H1 (cell line): ENCODE measurements at regions not wholly inside any gene's neighbourhood (a gene's known extent, or its start where the extent isn't known, plus 50 kb on each side); places are given as distances from the start of the nearest gene placed in this dataset.
"Not testable (repeated sequence)": the region's sequence is repeated elsewhere in the genome, so short reads cannot be mapped to it uniquely, and the experiment has no call there.

ENCODE experiments used
- CTCF ChIA-PET: fragments of 300-600 bp; sonication (Branson Sonifier 250); formaldehyde crosslinking; loops from one replicate; lab custom pipeline; 2021; ENCODE audit not compliant: partially characterized antibody; lab: Charles Lee
- POLR2A ChIA-PET: fragments of 300-600 bp; sonication (Branson Sonifier 250); formaldehyde crosslinking; loops from one replicate; lab custom pipeline; 2021; ENCODE audit warnings: inconsistent platforms; ENCODE audit not compliant: partially characterized antibody; lab: Charles Lee
- DNase-seq, 2 experiments: peaks; one replicate each; pipeline versions ENCODE4 v3.0.0 to v3.0.0-alpha.2; 2010 to 2022; ENCODE audit warnings: low spot score in 2 of 2, low read depth in 1 of 2, mixed read lengths in 1 of 2
- FAIRE-seq: peaks from 2 replicates; lab custom pipeline; 2011; peaks lifted over from hg19 to GRCh38; lab: Jason Lieb, UNC
- H2AFZ ChIP-seq: 2 replicates; pipeline ENCODE4 v1.8.1; 2012; ENCODE audit warnings: low read length, inconsistent platforms
- H2AK5ac ChIP-seq: 2 replicates; pipeline ENCODE4 v1.6.1; 2013; ENCODE audit warnings: low read depth, low read length
- H2BK120ac ChIP-seq: replicated peaks from 2 replicates; pipeline ENCODE3; 2013; ENCODE audit warnings: low read depth, low read length, inconsistent platforms
- H2BK12ac ChIP-seq: 2 replicates; pipeline ENCODE4 v1.6.1; 2013; ENCODE audit warnings: low read depth, low read length
- H2BK15ac ChIP-seq: 2 replicates; pipeline ENCODE4 v1.6.1; 2013; ENCODE audit warnings: low read length
- H2BK20ac ChIP-seq: 2 replicates; pipeline ENCODE4 v1.6.1; 2013; ENCODE audit warnings: low read length
- H2BK5ac ChIP-seq: 2 replicates; pipeline ENCODE4 v1.6.1; 2013; ENCODE audit warnings: low read depth, low read length
- H3K14ac ChIP-seq: 2 replicates; pipeline ENCODE4 v1.6.1; 2013; ENCODE audit warnings: inconsistent platforms; ENCODE audit not compliant: insufficient read length
- H3K18ac ChIP-seq: 2 replicates; pipeline ENCODE4 v1.6.1; 2013; ENCODE audit warnings: low read length; ENCODE audit errors: extremely low read depth
- H3K23ac ChIP-seq: 2 replicates; pipeline ENCODE4 v1.6.1; 2013; ENCODE audit warnings: inconsistent platforms; ENCODE audit not compliant: insufficient read length
- H3K23me2 ChIP-seq: 2 replicates; pipeline ENCODE4 v1.6.1; 2013; ENCODE audit warnings: low read depth, low read length
- H3K27ac ChIP-seq: 2 replicates; pipeline ENCODE4 v1.6.1; 2011; ENCODE audit warnings: low read depth, low read length, inconsistent platforms
- H3K27me3 ChIP-seq, 4 experiments: replicated peaks in 1 of 4; 1 replicate in 1 of 4; 2 replicates in 3 of 4; pipeline versions ENCODE4 v1.6.1 to v1.8.1; 2011 to 2013; ENCODE audit warnings: low read length in 3 of 4, mild to moderate bottlenecking in 3 of 4, inconsistent platforms in 2 of 4, mixed read lengths in 2 of 4, moderate library complexity in 1 of 4; ENCODE audit not compliant: control insufficient read depth in 3 of 4, insufficient read depth in 3 of 4; ENCODE audit errors: extremely low read depth in 1 of 4
- H3K36me3 ChIP-seq, 4 experiments: 2 replicates each; pipeline versions ENCODE4 v1.6.1 to v1.8.1; 2011 to 2013; ENCODE audit warnings: mild to moderate bottlenecking in 4 of 4, low read length in 3 of 4, moderate library complexity in 2 of 4, control low read depth in 1 of 4, inconsistent platforms in 1 of 4; ENCODE audit not compliant: insufficient read depth in 4 of 4, control insufficient read depth in 2 of 4
- H3K4ac ChIP-seq: replicated peaks from 2 replicates; pipeline ENCODE3; 2013; ENCODE audit warnings: low read length, low read depth, mixed read lengths, inconsistent platforms; ENCODE audit not compliant: insufficient read length
- H3K4me1 ChIP-seq, 4 experiments: replicated peaks in 1 of 4; 1 replicate in 1 of 4; 2 replicates in 3 of 4; pipeline versions ENCODE4 v1.6.1 to v1.8.1; 2011 to 2013; ENCODE audit warnings: low read length in 3 of 4, inconsistent platforms in 2 of 4, mixed read lengths in 1 of 4; ENCODE audit not compliant: insufficient read depth in 4 of 4, control insufficient read depth in 3 of 4
- H3K4me2 ChIP-seq, 2 experiments: 2 replicates each; pipeline versions ENCODE4 v1.6.1 to v1.8.1; 2011 to 2013; ENCODE audit warnings: low read depth in 2 of 2, low read length in 2 of 2, control low read depth in 1 of 2, inconsistent platforms in 1 of 2, mild to moderate bottlenecking in 1 of 2; ENCODE audit not compliant: insufficient read depth in 1 of 2
- H3K4me3 ChIP-seq, 4 experiments: fragments of 200-600, 300-600 bp in 1 of 4; sonication (generic), shearing (Covaris generic), sonication (Bioruptor Twin) in 1 of 4; 2 replicates each; pipeline versions ENCODE4 v1.5.1 to v1.8.1; 2011 to 2016; ENCODE audit warnings: low read length in 4 of 4, low read depth in 3 of 4, control low read depth in 2 of 4, inconsistent platforms in 2 of 4, mild to moderate bottlenecking in 2 of 4, mixed read lengths in 1 of 4, moderate library complexity in 1 of 4; ENCODE audit not compliant: insufficient read depth in 2 of 4; ENCODE audit errors: extremely low read depth in 1 of 4
- H3K56ac ChIP-seq: replicated peaks from 2 replicates; pipeline ENCODE3; 2013; ENCODE audit warnings: low read depth, mild to moderate bottlenecking, mixed read lengths, low read length, inconsistent platforms; ENCODE audit not compliant: insufficient read length
- H3K79me1 ChIP-seq: 2 replicates; pipeline ENCODE4 v1.6.1; 2013; ENCODE audit warnings: low read depth, low read length, control low read depth
- H3K79me2 ChIP-seq, 2 experiments: 2 replicates each; pipeline versions ENCODE4 v1.6.1 to v1.8.1; 2012 to 2013; ENCODE audit warnings: low read length in 2 of 2, mild to moderate bottlenecking in 2 of 2, inconsistent platforms in 1 of 2; ENCODE audit not compliant: insufficient read depth in 2 of 2, control insufficient read depth in 1 of 2
- H3K9ac ChIP-seq, 4 experiments: replicated peaks in 1 of 4; 1 replicate in 1 of 4; 2 replicates in 3 of 4; pipeline versions ENCODE4 v1.6.1 to v1.8.1; 2011 to 2013; ENCODE audit warnings: low read depth in 3 of 4, low read length in 3 of 4, control low read depth in 2 of 4, mild to moderate bottlenecking in 2 of 4, moderate library complexity in 2 of 4, inconsistent platforms in 1 of 4; ENCODE audit errors: extremely low read depth in 1 of 4
- H3K9me3 ChIP-seq, 2 experiments: 2 replicates each; pipeline versions ENCODE4 v1.6.1 to v1.8.1; 2012 to 2013; ENCODE audit warnings: mild to moderate bottlenecking in 2 of 2, moderate library complexity in 2 of 2, control low read depth in 1 of 2, inconsistent platforms in 1 of 2, low read depth in 1 of 2, low read length in 1 of 2, mixed read lengths in 1 of 2; ENCODE audit not compliant: insufficient read depth in 2 of 2
- H4K20me1 ChIP-seq, 2 experiments: replicated peaks in 1 of 2; 2 replicates each; pipeline versions ENCODE3 to v1.8.1; 2011 to 2013; ENCODE audit warnings: inconsistent platforms in 2 of 2, low read length in 2 of 2, mild to moderate bottlenecking in 1 of 2; ENCODE audit not compliant: insufficient read depth in 2 of 2, control insufficient read depth in 1 of 2
- H4K5ac ChIP-seq: 2 replicates; pipeline ENCODE4 v1.6.1; 2013; ENCODE audit warnings: low read length, low read depth, mixed read lengths, inconsistent platforms; ENCODE audit not compliant: insufficient read length
- H4K8ac ChIP-seq: 2 replicates; pipeline ENCODE4 v1.8.0; 2013; ENCODE audit warnings: mild to moderate bottlenecking, moderate library complexity, low read length, inconsistent platforms; ENCODE audit not compliant: insufficient read depth; ENCODE audit errors: extremely low read depth
- H4K91ac ChIP-seq: replicated peaks from 2 replicates; pipeline ENCODE3; 2013; ENCODE audit warnings: low read length, mixed read lengths, inconsistent platforms; ENCODE audit not compliant: insufficient read length
- WGBS, 2 experiments: shearing (Covaris generic) in 1 of 2; methylation state at CpG; one replicate each; pipeline versions ENCODE4 v1.1.6 to v1.1.7; 2013 to 2015; ENCODE audit warnings: low lambda C conversion rate in 2 of 2, mixed read lengths in 2 of 2, inconsistent platforms in 1 of 2, low coverage in 1 of 2, missing lambda C conversion rate in 1 of 2; ENCODE audit not compliant: insufficient replicate concordance in 2 of 2, insufficient coverage in 1 of 2, insufficient read length in 1 of 2; ENCODE audit errors: extremely low coverage in 1 of 2, missing lambda C conversion rate in 1 of 2; 5-methylcytosine and 5-hydroxymethylcytosine counted together

GRCh38 chr1:223936592-223936991 lies 90.8 kb upstream of the TP53BP2 start:
- FAIRE-seq, H3K4me2 ChIP-seq, H3K27me3 ChIP-seq, H3K18ac ChIP-seq, H4K5ac ChIP-seq, H2BK12ac ChIP-seq, H4K20me1 ChIP-seq, H3K56ac ChIP-seq, H3K4ac ChIP-seq, H3K23ac ChIP-seq, DNase-seq, H3K4me1 ChIP-seq, H3K79me1 ChIP-seq, H2BK5ac ChIP-seq, H2BK15ac ChIP-seq, H4K8ac ChIP-seq, H2AFZ ChIP-seq, H2AK5ac ChIP-seq, H3K23me2 ChIP-seq, H3K14ac ChIP-seq, CTCF ChIA-PET, H3K79me2 ChIP-seq, H3K4me3 ChIP-seq, H3K27ac ChIP-seq, POLR2A ChIA-PET, H2BK120ac ChIP-seq, H2BK20ac ChIP-seq, H3K9me3 ChIP-seq, H4K91ac ChIP-seq, H3K9ac ChIP-seq, H3K36me3 ChIP-seq: not testable (repeated sequence)
- WGBS, 2 experiments = 94% methylated on average over 2 of the region's 2 CpGs; no CpG with 5 or more reads in 1 of the 2 experiments

GRCh38 chr1:223931476-223931875 lies 85.7 kb upstream of the TP53BP2 start:
- H3K79me2 ChIP-seq, H4K5ac ChIP-seq, H2BK120ac ChIP-seq, POLR2A ChIA-PET, H4K91ac ChIP-seq, H2AK5ac ChIP-seq, H3K9me3 ChIP-seq, H4K20me1 ChIP-seq, H3K23me2 ChIP-seq, H3K27me3 ChIP-seq, DNase-seq, H3K27ac ChIP-seq, H3K18ac ChIP-seq, CTCF ChIA-PET, H3K23ac ChIP-seq, H3K56ac ChIP-seq, H2BK15ac ChIP-seq, H2BK12ac ChIP-seq, H3K4me1 ChIP-seq, H3K79me1 ChIP-seq, FAIRE-seq, H3K14ac ChIP-seq, H3K4me3 ChIP-seq, H2BK5ac ChIP-seq, H3K36me3 ChIP-seq, H3K4ac ChIP-seq, H3K9ac ChIP-seq, H3K4me2 ChIP-seq, H4K8ac ChIP-seq, H2AFZ ChIP-seq, H2BK20ac ChIP-seq: not testable (repeated sequence)
- WGBS, 2 experiments = 0% methylated on average over 1 of the region's 1 CpG; no CpG with 5 or more reads in 1 of the 2 experiments
